NCI-H510A (cell line): ENCODE measurements at regions not wholly inside any gene's neighbourhood (a gene's known extent, or its start where the extent isn't known, plus 50 kb on each side); places are given as distances from the start of the nearest gene placed in this dataset.

Experiments
- DNase-seq: peaks from one replicate; lab custom pipeline; 2025; lab: John Stamatoyannopoulos, UW

DNA sequence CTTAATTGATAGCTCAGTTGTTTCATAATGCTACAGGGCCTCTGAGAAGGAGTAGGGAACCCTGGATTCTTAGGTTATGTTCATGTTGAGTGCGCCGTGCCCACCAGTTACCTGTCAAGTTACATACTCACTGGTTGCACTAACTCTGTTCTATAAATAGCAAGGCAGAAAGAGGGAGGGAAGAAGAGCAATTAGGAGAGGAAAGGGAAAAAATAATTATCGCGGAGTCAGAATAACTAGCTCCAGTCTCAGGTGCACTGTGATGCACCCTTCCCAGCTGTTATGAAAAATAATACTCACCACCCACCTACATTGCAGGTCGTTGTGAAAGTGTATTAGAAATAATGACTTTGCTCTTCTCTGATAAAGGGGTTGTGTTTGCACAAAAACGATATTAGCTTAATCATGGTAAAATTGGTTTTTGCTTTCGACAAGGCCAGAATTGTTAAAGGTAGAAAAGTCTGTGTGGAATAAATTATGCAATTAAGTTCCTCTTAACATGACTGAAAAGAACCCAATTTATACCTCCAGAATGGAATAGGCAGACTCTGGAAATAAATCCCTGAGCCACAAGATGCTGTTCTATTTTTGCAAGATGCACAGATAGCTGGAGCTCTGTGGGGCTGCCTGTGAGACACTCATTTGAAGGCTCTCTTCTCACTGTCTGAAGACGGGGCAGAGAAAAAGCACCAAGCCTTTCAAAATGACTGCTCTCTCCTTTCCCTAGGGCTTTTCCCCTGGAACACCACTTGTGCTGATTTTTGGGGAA, 137.6 kb upstream of the PITRM1 start:
- DNase-seq = no peak

DNA sequence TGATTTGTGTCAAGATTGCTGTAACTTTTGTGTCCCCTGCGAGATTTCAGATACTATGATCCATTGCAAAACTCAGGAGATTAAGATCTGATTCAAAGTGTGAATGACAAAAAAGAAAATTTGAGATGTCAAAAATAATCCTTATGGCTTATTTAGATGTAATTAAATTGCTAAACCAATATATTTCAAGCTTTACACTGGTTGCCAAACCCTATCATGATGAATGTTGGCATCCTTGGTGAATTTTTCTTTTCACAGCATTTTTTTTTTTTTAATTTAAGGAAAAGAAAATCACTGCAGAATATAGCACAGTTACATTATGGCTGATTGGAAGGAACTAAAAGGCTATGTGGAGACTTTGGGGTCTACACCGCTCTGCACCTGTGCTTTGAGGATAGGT, 133.5 kb upstream of the PITRM1 start:
- no peak for DNase-seq

- no peak for DNase-seq
Measured at GRCh38 chr10:3295582-3296151, 123.1 kb upstream of the PITRM1 start.

DNA sequence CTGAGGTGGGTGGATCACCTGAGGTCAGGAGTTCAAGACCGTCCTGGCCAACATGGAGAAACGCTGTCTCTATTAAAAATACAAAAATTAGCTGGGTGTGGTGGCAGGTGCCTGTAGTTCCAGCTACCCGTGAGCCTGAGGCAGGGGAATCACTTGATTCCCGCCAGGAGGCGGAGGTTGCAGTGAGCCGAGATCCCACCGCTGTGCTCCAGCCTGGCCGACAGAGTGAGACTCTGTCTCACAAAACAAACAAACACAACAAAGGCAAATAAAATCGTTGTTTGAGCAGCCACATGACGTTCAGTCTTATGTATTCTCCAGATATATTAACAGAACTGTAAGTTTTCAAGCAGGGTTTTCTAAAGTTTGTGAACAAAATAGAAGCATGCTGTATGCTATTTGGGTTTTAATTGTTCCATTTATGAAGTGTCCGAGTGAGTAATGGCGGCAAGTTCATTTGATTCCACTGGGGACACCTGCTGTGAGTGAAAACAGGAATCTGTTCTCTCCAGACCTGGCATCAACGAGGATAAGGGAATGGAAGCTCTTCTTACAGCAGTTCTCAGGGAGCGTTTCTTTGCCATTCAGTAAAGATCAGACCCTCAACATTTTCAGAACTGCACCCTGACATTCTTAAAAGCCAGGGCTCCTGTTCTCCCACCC, 122.5 kb upstream of the PITRM1 start:
- DNase-seq = no peak

- DNase-seq = no peak
Measured at GRCh38 chr10:3293581-3294431, 121.2 kb upstream of the PITRM1 start.

GRCh38 chr10:3292636-3293035, 120.1 kb upstream of the PITRM1 start:
- no peak for DNase-seq

GRCh38 chr10:3290550-3290949, 118.0 kb upstream of the PITRM1 start:
- no peak for DNase-seq

DNA sequence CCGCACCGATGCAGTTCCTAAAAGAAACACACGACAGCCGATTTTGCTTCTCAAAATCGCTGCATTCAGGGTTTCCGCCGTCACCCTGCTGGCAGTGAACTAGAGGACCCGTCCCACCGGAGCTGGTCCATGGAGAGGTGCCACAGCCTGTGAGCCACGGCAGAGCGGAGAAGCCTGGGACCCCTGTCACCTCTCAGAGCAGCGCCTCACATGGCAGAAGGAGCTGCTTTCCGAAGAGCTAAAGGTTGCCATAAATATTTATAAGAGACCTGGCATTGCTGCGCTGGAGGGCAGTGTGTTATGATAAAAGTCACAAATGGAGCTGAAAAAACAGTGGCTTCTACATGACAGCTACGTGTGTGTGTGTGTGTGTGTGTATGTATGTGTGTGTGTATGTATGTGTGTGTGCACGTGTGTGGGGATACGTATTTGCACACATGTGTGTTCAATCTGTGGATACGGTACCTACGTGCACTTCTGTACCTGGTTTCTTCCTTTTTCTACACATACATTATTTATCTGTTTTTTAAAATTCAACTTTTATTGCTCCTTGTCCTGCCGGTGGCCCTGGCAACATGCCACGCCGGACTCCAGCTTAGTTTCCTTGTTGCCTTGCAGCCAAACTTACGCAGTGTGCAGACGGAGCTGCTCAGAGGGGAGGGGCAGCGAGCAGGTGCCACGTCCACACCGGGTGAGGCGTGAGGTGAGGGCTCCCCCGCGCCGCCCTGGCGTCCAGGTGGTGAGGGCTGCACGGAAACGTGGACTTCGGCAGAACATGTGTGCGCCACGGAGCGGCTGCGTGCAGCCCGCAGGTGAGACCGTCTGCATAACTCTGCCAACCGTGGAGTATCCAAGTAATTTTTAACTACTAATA, 115.2 kb upstream of the PITRM1 start:
- DNase-seq = no peak

- DNase-seq = no peak
Measured at GRCh38 chr10:3282674-3283017, 110.1 kb upstream of the PITRM1 start.

DNA sequence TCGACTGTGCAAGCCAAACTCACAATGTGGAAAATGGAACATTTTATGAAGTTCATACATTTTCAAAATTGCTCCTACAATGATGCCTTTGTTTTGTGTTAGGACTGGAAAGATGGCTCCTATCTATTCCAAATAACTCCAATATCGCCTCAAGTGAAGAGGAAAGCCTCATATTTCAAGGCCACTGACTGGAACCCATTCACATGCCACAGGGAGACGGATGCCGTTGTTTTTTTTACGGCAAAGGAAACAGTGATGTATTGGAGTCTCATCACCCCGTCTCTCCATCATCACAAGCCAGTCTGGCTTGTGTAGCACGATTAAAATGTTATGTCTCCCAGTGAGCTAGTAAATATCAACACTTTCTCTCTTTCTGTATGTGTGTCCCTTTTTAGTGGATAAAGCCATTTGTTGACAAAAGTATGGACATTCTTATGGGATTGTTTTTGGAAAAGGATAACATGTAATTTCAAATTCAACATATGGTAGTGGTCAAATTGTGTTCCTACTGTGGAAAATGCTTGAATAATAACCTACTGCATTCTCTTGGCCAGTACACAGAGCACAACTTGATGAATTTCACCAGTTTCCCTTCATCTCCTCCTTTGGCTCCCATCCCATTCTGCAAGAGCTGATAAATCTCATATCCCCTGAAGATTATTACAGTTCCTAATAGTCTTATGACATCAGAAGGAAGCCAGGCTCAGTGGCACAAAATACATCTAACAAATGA, 109.5 kb upstream of the PITRM1 start:
- DNase-seq = no peak

DNA sequence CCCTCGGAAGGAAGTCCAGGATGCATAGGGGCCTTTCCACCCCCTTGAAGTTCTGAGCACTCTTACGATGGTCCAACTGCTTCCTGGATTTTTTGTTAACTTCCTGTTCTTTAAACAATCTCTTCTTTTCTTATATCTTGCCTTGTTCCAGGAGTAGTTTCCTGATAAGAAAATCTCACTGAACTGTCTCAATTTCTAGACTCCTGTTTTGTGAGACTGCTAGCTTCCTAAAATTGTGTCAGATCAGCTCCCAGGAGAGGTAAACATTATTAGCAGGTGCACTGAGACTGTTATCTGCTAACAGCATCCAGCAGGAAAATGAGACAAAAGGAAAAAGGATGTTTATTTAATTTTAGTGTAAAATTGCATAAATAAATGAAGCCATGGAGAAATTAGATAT, 106.2 kb upstream of the PITRM1 start:
- DNase-seq = no peak

- DNase-seq = no peak
Measured at GRCh38 chr10:3277566-3277965, 105.0 kb upstream of the PITRM1 start.

DNA sequence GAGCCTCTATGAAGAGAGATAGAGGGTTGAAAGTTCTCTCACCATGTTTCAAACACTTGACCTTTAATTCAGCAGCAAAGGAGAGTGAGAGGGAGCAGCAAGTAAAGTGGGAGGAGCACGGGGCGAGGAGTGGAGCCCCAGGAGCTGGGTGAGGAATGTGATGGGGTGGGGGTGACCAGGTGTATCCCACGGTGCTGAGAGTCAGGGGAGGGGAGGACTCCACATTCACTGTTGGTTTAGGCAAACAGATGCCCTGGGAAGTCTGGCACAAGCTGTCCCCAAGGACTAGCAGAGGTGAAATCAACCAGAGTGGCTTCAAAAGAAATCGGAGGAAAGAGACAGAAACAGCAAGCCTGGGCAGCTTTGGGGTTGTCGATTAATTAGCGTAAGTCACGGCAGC, 101.8 kb upstream of the PITRM1 start:
- no peak for DNase-seq

DNA sequence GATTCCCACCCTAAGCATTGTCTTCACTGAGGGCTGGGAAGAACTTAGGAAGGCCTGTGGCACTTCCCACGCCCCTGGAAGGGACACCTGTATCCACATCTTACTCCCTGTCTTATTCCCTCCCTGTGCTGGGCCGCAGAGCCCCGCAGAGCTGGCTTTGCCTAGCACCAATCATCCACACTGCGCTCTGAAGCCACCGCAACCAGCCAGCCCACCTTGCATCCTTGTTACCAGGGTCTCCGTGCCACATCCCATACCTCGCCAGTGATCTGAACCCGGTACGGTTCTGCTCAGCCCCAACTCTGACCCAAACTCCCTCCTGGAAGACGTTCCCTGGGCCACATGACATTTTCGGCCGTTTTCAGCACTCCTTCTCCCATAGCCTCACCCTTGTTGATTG, 101.4 kb upstream of the PITRM1 start:
- DNase-seq = no peak

DNA sequence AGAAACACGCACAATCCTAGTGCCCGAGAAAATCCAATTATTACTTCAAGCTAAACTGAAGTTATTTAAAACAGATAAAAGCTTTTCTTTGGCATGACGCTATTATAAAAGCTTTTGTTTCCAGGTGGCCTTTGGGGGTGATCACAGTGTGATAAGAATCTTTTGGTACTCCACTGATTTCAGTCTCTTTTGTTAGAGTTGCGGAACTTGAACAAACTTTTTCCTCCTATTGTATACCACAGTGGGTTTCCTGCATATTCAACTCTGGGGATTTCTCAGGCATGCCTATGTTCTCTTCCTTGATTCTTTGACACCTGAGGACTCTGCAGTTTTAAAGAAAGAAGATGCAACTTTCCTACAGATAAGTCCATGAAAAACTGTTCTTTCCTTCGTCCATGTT, 99.7 kb upstream of the PITRM1 start:
- no peak for DNase-seq

DNA sequence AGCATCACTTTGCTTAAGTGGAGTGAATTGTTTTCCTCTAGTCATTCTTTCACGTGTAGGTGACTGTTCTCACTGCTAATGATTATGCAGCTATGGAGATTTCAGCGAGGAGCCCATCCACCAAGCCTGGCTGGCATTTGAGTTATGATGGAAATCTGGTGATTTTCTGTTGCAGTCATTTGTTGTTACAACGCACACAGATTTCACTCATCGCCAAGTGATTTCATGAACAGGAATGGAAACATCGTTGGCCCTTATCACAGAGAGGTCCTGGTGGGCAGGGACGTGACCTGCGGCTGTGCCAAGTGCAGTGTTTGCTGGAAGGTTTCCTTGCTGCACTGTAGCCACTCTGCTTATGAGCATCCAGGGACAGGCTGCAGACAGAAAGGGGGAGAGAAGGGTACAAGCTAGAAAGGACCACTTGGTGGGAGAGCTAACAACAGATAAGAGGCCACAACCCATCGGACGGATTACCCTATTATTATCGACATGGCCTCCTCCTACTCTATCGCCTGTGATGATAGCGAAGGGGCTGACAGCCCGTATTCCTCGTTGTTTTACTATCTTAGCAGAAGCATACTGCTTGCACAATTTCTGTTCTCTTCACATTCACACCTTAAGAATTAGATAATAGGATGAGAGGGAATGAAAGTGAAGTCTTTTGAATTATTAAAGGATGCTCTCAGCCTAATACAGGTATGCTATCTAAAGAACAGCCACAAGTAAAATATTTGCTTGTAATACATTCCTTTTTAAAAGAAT, 99.0 kb upstream of the PITRM1 start:
- DNase-seq = no peak

DNA sequence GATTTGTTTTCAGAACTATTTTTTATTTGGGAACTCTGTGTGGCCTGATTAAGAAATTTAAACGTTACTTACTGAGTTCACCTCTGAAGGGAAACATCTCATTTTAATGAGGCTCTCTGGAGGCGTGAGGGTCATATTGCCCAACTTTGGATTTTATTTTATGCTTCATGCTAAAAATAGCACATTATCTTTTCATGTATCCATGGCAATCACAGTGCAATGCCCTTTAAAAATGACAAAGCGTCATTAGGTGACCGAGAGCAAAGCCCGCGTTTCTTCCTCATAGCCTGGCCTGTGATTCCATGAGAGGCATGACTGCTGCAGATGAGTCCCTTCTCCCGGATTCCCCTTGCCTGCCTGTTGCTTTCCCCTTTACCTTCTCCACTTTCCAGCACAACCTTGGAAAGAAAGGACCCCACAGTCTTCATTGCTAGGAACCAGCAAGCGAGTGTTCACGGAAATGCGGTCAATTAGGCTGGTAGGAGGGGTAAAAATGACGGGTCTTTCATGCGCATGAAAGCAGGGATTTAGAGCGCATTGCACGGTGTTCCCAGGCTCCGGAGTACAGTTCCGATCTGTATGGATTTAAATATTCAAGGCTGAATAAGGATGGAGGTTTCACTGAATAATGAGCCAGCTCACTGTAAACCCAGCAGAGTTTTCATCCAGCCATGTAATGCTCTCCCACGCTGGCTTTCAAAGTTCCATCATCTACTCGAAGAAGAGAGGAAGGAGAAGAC, 98.2 kb upstream of the PITRM1 start:
- no peak for DNase-seq

DNA sequence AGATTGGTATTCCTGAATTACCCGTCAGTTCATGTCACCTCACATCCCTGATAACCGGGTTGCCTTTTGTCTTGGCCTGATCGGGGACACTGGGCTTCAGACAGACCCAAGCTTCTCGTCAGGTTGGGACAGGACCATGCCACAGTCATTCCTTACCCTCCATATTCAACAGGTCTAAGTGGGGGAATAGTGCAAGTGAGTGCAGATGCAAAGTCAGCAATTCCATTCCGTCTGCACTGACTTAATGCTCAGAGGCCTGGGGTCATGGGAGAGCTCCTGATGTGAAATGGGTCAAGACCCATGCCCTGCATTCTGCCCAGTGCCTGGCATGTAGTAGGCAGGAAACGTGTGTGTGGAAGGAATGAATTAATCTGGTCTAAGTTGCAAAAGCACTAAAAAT, 95.4 kb upstream of the PITRM1 start:
- no peak for DNase-seq

DNA sequence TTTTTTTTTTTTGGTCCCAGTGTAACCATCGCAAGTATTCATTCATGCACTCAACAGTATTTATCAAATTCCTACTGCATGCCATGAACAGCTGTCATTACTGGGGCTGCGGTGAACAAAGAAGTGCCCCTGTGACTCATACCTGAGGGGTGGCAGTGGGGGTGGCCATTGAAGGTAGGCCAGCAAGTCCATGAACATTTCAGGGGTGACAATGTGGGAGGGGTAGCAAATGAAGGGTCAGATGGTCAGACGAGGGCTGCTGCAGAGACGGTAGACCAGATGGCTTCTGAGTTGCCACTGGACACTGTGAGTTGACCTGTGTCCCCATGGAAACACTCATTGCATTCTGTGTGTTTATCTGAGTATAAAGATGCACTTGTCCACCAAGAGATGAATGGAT, 92.5 kb upstream of the PITRM1 start:
- DNase-seq = no peak
